SK-N-SH (cell line): ENCODE measurements at regions not wholly inside any gene's neighbourhood (a gene's known extent, or its start where the extent isn't known, plus 50 kb on each side); places are given as distances from the start of the nearest gene placed in this dataset.

Experiments
- CTCF ChIA-PET: fragments of 300-600, 350-600 bp; formaldehyde crosslinking; extraction: SDS; loops from one replicate; lab custom pipeline; 2021; lab: Yijun Ruan, JAX
- POLR2A ChIA-PET: fragments of 350-600 bp; sonication (Branson Sonifier 250); formaldehyde crosslinking; extraction: SDS; loops from one replicate; lab custom pipeline; 2020; ENCODE audit warnings: antibody characterized with exemption, inconsistent platforms; lab: Yijun Ruan, JAX
- DNase-seq: peaks from one replicate; pipeline ENCODE4 v3.0.0; 2012
- H2AFZ ChIP-seq: fragments of 200-600 bp; sonication (generic); 2 replicates; pipeline ENCODE4 v1.8.1; 2016; ENCODE audit warnings: antibody characterized with exemption, mild to moderate bottlenecking, low read depth
- H3F3A ChIP-seq: fragments of 200-600 bp; sonication (generic); replicated peaks from 2 replicates; pipeline ENCODE3; 2016; ENCODE audit warnings: antibody characterized with exemption, mild to moderate bottlenecking; ENCODE audit not compliant: insufficient read depth
- H3K27ac ChIP-seq, 2 experiments: fragments of 200-500 bp in 1 of 2; fragments of 200-600 bp in 1 of 2; sonication (Bioruptor generic) in 1 of 2; sonication (generic), shearing (Covaris generic) in 1 of 2; 2 replicates each; pipeline versions ENCODE4 v1.5.1 to v1.6.1; 2014 to 2016; ENCODE audit warnings: low read depth in 2 of 2, inconsistent platforms in 1 of 2, low read length in 1 of 2, mild to moderate bottlenecking in 1 of 2, mixed read lengths in 1 of 2
- H3K27me3 ChIP-seq: fragments of 200-600 bp; sonication (generic), shearing (Covaris generic); 2 replicates; pipeline ENCODE4 v1.6.1; 2016; ENCODE audit warnings: mixed run types; ENCODE audit not compliant: insufficient read depth
- H3K36me3 ChIP-seq, 2 experiments: fragments of 200-500 bp in 1 of 2; fragments of 200-600 bp in 1 of 2; sonication (Bioruptor generic) in 1 of 2; sonication (generic) in 1 of 2; replicated peaks in 1 of 2; 2 replicates each; pipeline versions ENCODE3 to v1.5.1; 2014 to 2016; ENCODE audit warnings: low read length in 1 of 2, mild to moderate bottlenecking in 1 of 2; ENCODE audit not compliant: insufficient read depth in 2 of 2, control insufficient read depth in 1 of 2
- H3K4me1 ChIP-seq, 2 experiments: fragments of 200-500 bp in 1 of 2; fragments of 200-600 bp in 1 of 2; sonication (Bioruptor generic) in 1 of 2; sonication (generic), shearing (Covaris generic) in 1 of 2; 2 replicates each; pipeline versions ENCODE4 v1.5.1 to v1.6.1; 2014 to 2016; ENCODE audit warnings: low read depth in 1 of 2, low read length in 1 of 2, mixed run types in 1 of 2; ENCODE audit not compliant: insufficient read depth in 2 of 2, control insufficient read depth in 1 of 2
- H3K4me2 ChIP-seq: fragments of 200-600 bp; sonication (generic), shearing (Covaris generic); 2 replicates; pipeline ENCODE4 v1.6.1; 2017; ENCODE audit warnings: mixed run types
- H3K4me3 ChIP-seq, 2 experiments: fragments of 200-500 bp in 1 of 2; fragments of 200-600 bp in 1 of 2; sonication (Bioruptor generic) in 1 of 2; sonication (generic), shearing (Covaris generic) in 1 of 2; 2 replicates each; pipeline versions ENCODE4 v1.5.1 to v1.8.1; 2014 to 2016; ENCODE audit warnings: low read depth in 2 of 2, inconsistent platforms in 1 of 2, low read length in 1 of 2, mild to moderate bottlenecking in 1 of 2, mixed read lengths in 1 of 2, moderate library complexity in 1 of 2
- H3K79me2 ChIP-seq: fragments of 200-600 bp; sonication (generic); 2 replicates; pipeline ENCODE4 v1.8.1; 2017; ENCODE audit warnings: mild to moderate bottlenecking; ENCODE audit not compliant: insufficient read depth
- H3K9ac ChIP-seq: fragments of 200-600 bp; sonication (generic); 2 replicates; pipeline ENCODE4 v1.6.1; 2017; ENCODE audit warnings: mixed run types
- H3K9me2 ChIP-seq: fragments of 200-600 bp; sonication (generic); 2 replicates; pipeline ENCODE4 v1.6.1; 2017; ENCODE audit warnings: mixed run types
- H3K9me3 ChIP-seq: fragments of 200-600 bp; sonication (generic); 2 replicates; pipeline ENCODE4 v1.6.1; 2017; ENCODE audit warnings: mixed run types, mild to moderate bottlenecking, moderate library complexity
- H4K20me1 ChIP-seq: fragments of 200-600 bp; sonication (generic); 2 replicates; pipeline ENCODE4 v1.6.1; 2017; ENCODE audit warnings: mild to moderate bottlenecking, mixed run types; ENCODE audit not compliant: insufficient read depth
- GATA2 ChIP-seq: sonication (generic); formaldehyde crosslinking; IDR thresholded peaks from 2 replicates; pipeline ENCODE4 v1.5.0; 2020; ENCODE audit warnings: mild to moderate bottlenecking, missing genetic modification reagents
- MAX ChIP-seq: IDR thresholded peaks from 2 replicates; pipeline ENCODE4 v1.4.0; 2012; ENCODE audit warnings: low read depth
- REST ChIP-seq: IDR thresholded peaks from 2 replicates; pipeline ENCODE4 v1.6.1; 2012; ENCODE audit warnings: mild to moderate bottlenecking, low read depth, low read length, moderate library complexity
- SIN3A ChIP-seq: IDR thresholded peaks from 2 replicates; pipeline ENCODE4 v1.6.1; 2012; ENCODE audit warnings: low read depth, mild to moderate bottlenecking, low read length, moderate library complexity, borderline replicate concordance
- TEAD4 ChIP-seq: IDR thresholded peaks from 2 replicates; pipeline ENCODE4 v1.4.0; 2012; ENCODE audit warnings: mild to moderate bottlenecking, borderline replicate concordance; ENCODE audit not compliant: insufficient read depth
- ZBTB33 ChIP-seq: IDR thresholded peaks from 2 replicates; pipeline ENCODE4 v1.4.0; 2012; ENCODE audit warnings: low read depth, borderline replicate concordance
- WGBS: methylation state at CpG from one replicate; pipeline ENCODE4 v1.1.6; 2017; ENCODE audit warnings: low lambda C conversion rate; 5-methylcytosine and 5-hydroxymethylcytosine counted together

GRCh38 chr2:88253375-88253774 lies 83.2 kb downstream of the THNSL2 start:
- no peak for DNase-seq

More at GRCh38 chr2:88253375-88253774, 83.2 kb downstream of the THNSL2 start:
- CTCF ChIA-PET: interaction anchor here (0.8 to 0.9 kb wide), 2 partner anchors 54 to 63 kb away, joined by 3 to 4 read pairs; no protein-coding TSS in a partner anchor
- Histone ChIP-seq H3K79me2 (no peaks in the 10 kb centered on the region), H3K4me1 (peaks cover 0 to 7% of the 10 kb centered on the region in 2 experiments; a peak in 1 of 4 replicates), H3K9me2 (no peaks in the 10 kb centered on the region), H3K4me2 (no peak overlapping the region), H2AFZ (no peak overlapping the region), H3K4me3 (no peak overlapping the region), H3K27me3 (no peaks in the 10 kb centered on the region), H3K27ac (no peak overlapping the region), H3F3A (no peaks in the 10 kb centered on the region), H3K36me3 (no peaks in the 10 kb centered on the region), H3K9me3 (no peaks in the 10 kb centered on the region), H3K9ac (no peak overlapping the region), H4K20me1 (no peaks in the 10 kb centered on the region)
- POLR2A ChIA-PET: no interaction called here
- WGBS: 57% methylated on average over 7 of the region's 7 CpGs
- TF ChIP-seq MAX (no peak), TEAD4 (no peak), SIN3A (no peak), GATA2 (CRISPR knock-in tag) (no peak), ZBTB33 (no peak), REST (no peak)
